GM12892 (cell line): ENCODE measurements at regions not wholly inside any gene's neighbourhood (a gene's known extent, or its start where the extent isn't known, plus 50 kb on each side); places are given as distances from the start of the nearest gene placed in this dataset.

Experiments used
- POLR2A ChIP-seq: IDR thresholded peaks from 2 replicates; pipeline ENCODE4 v1.6.1; 2011; ENCODE audit warnings: low read depth, low read length, control low read depth
- TAF1 ChIP-seq: IDR thresholded peaks from 2 replicates; pipeline ENCODE4 v1.6.1; 2011; ENCODE audit warnings: low read depth, mild to moderate bottlenecking, control low read depth, low read length, borderline replicate concordance

DNA sequence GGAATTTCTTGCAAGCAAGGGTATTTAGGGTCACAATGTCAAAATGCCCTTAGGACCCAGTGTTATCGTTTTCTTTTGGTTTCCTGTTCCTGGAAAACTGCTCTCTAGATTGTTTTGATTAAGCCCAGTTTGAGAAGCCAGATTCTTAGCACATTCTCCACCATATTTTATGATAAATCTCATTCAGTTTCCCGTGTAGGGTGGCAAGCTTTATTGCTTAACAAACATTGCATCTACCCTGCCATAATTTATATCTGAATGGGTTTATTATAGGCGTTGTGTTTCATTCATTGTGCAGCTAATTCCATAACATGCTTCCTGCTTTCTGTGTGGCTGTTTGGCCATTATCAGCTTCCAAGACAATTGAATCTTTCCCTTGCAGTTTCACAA, 389.1 kb upstream of the DYNLRB2 start:
- TF ChIP-seq POLR2A (no peak), TAF1 (no peak)
